CD4-positive, CD25-positive, alpha-beta regulatory T cell (primary cell): ENCODE measurements at regions not wholly inside any gene's neighbourhood (a gene's known extent, or its start where the extent isn't known, plus 50 kb on each side); places are given as distances from the start of the nearest gene placed in this dataset.
"Not testable (repeated sequence)": the region's sequence is repeated elsewhere in the genome, so short reads cannot be mapped to it uniquely, and the experiment has no call there.

Source experiments
- ATAC-seq, 2 donors: fragments of 150-1000 bp; cut with Tn5 transposase; one replicate each; pipeline ENCODE4 v1.10.0; 2021; ENCODE audit warnings: low read depth in 2 of 2, moderate number of reproducible peaks in 2 of 2, moderate library complexity in 1 of 2
- DNase-seq, 3 donors: peaks; one replicate each; pipeline versions ENCODE4 v3.0.0 to v3.0.0-alpha.2; 2012 to 2022; ENCODE audit warnings: mixed read lengths in 1 of 3
- H3K27ac ChIP-seq: one replicate; pipeline ENCODE4 v1.7.0; 2013; ENCODE audit warnings: mild to moderate bottlenecking, low read length; ENCODE audit not compliant: insufficient read depth, poor library complexity, severe bottlenecking
- H3K27me3 ChIP-seq: one replicate; pipeline ENCODE4 v1.7.0; 2013; ENCODE audit warnings: low read length; ENCODE audit not compliant: control insufficient read depth, insufficient read depth
- H3K36me3 ChIP-seq: one replicate; pipeline ENCODE4 v1.7.0; 2013; ENCODE audit warnings: mild to moderate bottlenecking, low read length, moderate library complexity; ENCODE audit not compliant: control insufficient read depth, insufficient read depth
- H3K4me1 ChIP-seq: 2 replicates; pipeline ENCODE4 v1.7.0; 2013; ENCODE audit warnings: mild to moderate bottlenecking, low read length; ENCODE audit not compliant: insufficient read depth, control insufficient read depth, poor library complexity, severe bottlenecking
- H3K4me3 ChIP-seq: one replicate; pipeline ENCODE4 v1.7.0; 2013; ENCODE audit warnings: low read depth, mild to moderate bottlenecking, low read length, moderate library complexity
- H3K9me3 ChIP-seq, 2 experiments: 1 replicate in 1 of 2; 2 replicates in 1 of 2; pipeline ENCODE4 v1.7.0; 2013; ENCODE audit warnings: low read length in 2 of 2, mild to moderate bottlenecking in 1 of 2, moderate library complexity in 1 of 2; ENCODE audit not compliant: control insufficient read depth in 2 of 2
- H3K27ac Mint-ChIP-seq, 3 donors: one replicate each; pipeline ENCODE4 v1.8.0; 2020 to 2022; ENCODE audit warnings: mild to moderate bottlenecking in 3 of 3, mixed read lengths in 3 of 3, moderate library complexity in 2 of 3
- H3K27me3 Mint-ChIP-seq: one replicate; pipeline ENCODE4 v1.8.0; 2022; ENCODE audit warnings: mild to moderate bottlenecking, mixed read lengths
- H3K36me3 Mint-ChIP-seq: one replicate; pipeline ENCODE4 v1.8.0; 2020; ENCODE audit warnings: mixed read lengths
- H3K4me1 Mint-ChIP-seq, 4 donors: one replicate each; pipeline ENCODE4 v1.8.0; 2020 to 2022; ENCODE audit warnings: mixed read lengths in 4 of 4, mild to moderate bottlenecking in 1 of 4
- H3K4me3 Mint-ChIP-seq, 4 donors: one replicate each; pipeline ENCODE4 v1.8.0; 2020 to 2022; ENCODE audit warnings: mild to moderate bottlenecking in 4 of 4, mixed read lengths in 4 of 4, moderate library complexity in 3 of 4
- H3K9me3 Mint-ChIP-seq, 7 donors: one replicate each; pipeline ENCODE4 v1.8.0; 2020 to 2022; ENCODE audit warnings: mixed read lengths in 7 of 7, mild to moderate bottlenecking in 3 of 7, moderate library complexity in 2 of 7

DNA sequence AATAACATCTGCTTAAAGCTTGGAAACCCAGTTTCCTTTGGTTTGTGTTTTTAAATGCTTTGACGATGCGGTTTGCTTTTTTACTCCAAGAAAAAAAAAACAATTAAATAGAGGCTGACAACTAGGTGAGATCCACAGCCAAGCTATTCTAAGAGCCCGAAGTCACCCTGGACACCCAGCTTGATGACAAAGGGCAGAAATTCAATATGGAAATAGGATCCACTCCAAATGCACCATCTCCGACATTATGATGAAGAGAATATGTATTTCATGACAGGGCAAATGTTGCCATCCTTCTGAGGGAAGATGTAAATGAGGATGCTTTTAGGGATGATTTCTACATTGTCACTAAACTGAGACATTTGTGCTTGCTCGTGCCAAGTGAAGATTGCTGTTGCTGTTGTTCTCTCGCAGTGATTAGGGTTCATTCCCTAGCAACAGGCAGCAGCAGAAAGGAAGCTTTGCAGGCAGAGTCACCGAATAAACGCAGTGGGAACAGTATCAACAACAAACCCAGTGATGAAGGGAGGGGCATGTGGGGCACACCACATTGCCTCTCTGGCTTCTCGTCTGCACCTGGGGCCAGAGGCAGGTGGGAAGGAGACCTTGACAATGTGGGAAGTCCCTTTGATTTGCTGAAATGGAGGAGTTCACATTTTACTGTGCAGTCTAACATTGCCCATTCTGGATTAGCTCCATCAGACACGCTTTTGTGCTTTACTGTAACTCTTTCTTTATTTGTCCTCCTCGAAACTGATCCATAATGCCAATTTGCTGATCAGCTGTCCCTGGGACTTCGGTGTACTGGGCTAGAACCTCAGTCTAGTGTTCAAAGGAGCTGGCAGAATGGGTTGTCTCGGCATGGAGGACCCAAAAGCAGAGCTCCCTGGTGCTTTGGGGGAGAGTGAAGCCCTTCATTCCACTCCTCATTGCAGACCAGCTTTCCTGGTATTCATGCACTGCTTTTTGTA lies 240.2 kb upstream of the PLGLB2 start:
- Mint-ChIP-seq H3K4me1 (peaks cover 0 to 22% (median 5%) of the 10 kb centered on the region in 4 donors), H3K4me3 (peak overlapping the region in 1 of 4 donors; percentile 52), H3K27ac (peak overlapping the region; percentile 79 to 93 (median 93))
- peaks cover 13% of the 10 kb centered on the region for H3K4me1 ChIP-seq
- H3K4me3 ChIP-seq, H3K9me3 Mint-ChIP-seq, H3K27me3 ChIP-seq, H3K9me3 ChIP-seq, H3K36me3 Mint-ChIP-seq, H3K27me3 Mint-ChIP-seq, H3K36me3 ChIP-seq: not testable (repeated sequence)
- DNase-seq = peak in 1 of 3 donors; percentile 66
- peak; percentile 48 to 58 for ATAC-seq
- peak overlapping the region; percentile 78 for H3K27ac ChIP-seq

- DNase-seq, ATAC-seq, H3K9me3 Mint-ChIP-seq, H3K27me3 Mint-ChIP-seq, H3K36me3 ChIP-seq, H3K27me3 ChIP-seq, H3K36me3 Mint-ChIP-seq, H3K9me3 ChIP-seq, H3K4me3 ChIP-seq: not testable (repeated sequence)
- peak overlapping the region in 1 of 4 donors; percentile 54 for H3K4me3 Mint-ChIP-seq
- H3K27ac Mint-ChIP-seq = peak overlapping the region; percentile 75 to 90 (median 89)
- H3K27ac ChIP-seq = peak overlapping the region; percentile 51
- H3K4me1 ChIP-seq = peaks cover 13% of the 10 kb centered on the region
- H3K4me1 Mint-ChIP-seq = peaks cover 3 to 30% (median 12%) of the 10 kb centered on the region in 4 donors
Observed at GRCh38 chr2:87511195-87511778, 236.6 kb upstream of the PLGLB2 start.

DNA sequence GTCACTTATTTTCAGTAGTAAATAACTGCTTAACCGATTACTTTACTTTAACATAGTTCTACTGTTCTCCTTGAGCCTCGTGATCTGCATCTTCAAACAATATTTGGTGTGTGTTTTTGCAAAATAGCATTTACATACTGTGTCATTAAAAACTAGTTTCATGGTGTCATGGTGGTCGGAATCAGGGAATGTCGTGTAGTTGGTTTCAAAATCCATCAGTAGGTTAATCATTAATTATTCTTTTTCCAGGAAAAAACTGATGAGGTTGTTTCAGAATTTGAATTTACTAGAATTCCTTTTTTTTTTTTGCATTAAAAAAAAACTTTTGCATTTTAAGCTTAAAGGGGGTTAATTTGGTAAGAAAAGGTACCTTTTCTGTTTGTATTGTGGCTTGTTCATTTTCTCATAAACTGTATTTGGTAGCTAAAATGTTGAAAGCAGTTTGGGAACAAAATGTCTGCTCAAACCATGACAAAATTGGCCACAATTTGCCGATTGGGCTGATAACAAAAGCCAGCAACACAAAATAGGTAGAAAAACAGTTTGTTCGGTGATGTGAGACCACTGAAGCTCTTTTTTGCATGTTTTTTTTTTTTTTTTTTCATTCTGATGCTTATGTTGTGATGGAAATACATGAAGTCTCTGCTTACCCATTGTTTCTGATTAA lies 234.9 kb upstream of the PLGLB2 start:
- DNase-seq = peak in 1 of 3 donors; percentile 55
- H3K36me3 ChIP-seq, H3K27me3 Mint-ChIP-seq, ATAC-seq, H3K9me3 Mint-ChIP-seq, H3K9me3 ChIP-seq, H3K27me3 ChIP-seq, H3K36me3 Mint-ChIP-seq: not testable (repeated sequence)
- Mint-ChIP-seq H3K27ac (peak overlapping the region; percentile 43 to 85 (median 82)), H3K4me3 (peak overlapping the region; percentile 16 to 87 (median 67)), H3K4me1 (peaks cover 6 to 35% (median 14%) of the 10 kb centered on the region in 4 donors)
- peaks cover 13% of the 10 kb centered on the region for H3K4me1 ChIP-seq
- peak overlapping the region; percentile 51 for H3K27ac ChIP-seq
- peak overlapping the region; percentile 26 for H3K4me3 ChIP-seq

DNA sequence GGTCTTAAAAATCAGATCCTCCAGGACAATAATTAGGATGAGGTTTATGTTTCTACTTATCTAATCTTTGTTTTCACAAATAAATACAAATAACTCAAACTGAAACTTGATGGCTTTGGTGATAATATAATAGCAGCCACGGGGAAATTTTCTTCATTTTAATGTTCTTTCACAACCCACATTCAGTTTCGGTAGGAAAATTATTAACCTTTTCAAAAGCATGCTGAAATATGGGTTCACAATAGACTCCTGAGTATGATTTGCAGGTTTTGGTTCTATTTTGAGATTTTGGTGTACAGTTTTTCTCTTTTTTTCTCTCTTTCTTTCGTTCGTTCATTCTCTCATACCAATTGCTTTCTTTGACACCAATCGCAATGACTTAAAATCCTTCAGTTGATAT lies 233.9 kb upstream of the PLGLB2 start:
- H3K9me3 ChIP-seq, H3K4me3 Mint-ChIP-seq, H3K27me3 ChIP-seq, H3K36me3 ChIP-seq, H3K4me1 ChIP-seq, H3K27ac Mint-ChIP-seq, ATAC-seq, H3K27me3 Mint-ChIP-seq, H3K27ac ChIP-seq, DNase-seq, H3K9me3 Mint-ChIP-seq, H3K36me3 Mint-ChIP-seq, H3K4me3 ChIP-seq: not testable (repeated sequence)
- H3K4me1 Mint-ChIP-seq = peaks cover 6 to 33% (median 10%) of the 10 kb centered on the region in 4 donors

DNA sequence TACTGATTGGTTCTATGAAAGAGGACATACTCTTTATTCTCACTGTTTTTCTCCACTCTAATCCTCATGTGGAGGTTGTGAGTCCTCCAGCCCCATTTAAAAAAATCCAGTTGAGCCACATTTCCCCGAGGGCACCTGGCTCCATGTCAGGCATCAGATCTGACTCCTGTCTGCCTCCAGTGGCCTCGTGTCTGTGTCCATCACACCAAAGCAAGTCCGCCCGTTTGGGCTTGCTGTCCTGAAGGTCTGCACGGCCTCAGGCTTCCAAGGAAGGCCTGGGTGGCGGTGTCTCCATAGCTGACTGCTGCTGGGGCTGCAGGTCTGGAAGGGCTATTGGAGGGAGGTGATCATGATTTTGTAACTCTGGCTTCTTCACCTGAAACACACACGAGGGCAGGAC lies 233.4 kb upstream of the PLGLB2 start:
- not testable (repeated sequence) for H3K9me3 Mint-ChIP-seq, H3K36me3 Mint-ChIP-seq, H3K36me3 ChIP-seq, H3K4me1 ChIP-seq, H3K27me3 ChIP-seq, H3K27ac Mint-ChIP-seq, H3K4me3 ChIP-seq, H3K9me3 ChIP-seq, H3K27me3 Mint-ChIP-seq, ATAC-seq, DNase-seq, H3K4me3 Mint-ChIP-seq
- H3K4me1 Mint-ChIP-seq = peaks cover 6 to 36% (median 10%) of the 10 kb centered on the region in 4 donors
- H3K27ac ChIP-seq = peak overlapping the region; percentile 60

DNA sequence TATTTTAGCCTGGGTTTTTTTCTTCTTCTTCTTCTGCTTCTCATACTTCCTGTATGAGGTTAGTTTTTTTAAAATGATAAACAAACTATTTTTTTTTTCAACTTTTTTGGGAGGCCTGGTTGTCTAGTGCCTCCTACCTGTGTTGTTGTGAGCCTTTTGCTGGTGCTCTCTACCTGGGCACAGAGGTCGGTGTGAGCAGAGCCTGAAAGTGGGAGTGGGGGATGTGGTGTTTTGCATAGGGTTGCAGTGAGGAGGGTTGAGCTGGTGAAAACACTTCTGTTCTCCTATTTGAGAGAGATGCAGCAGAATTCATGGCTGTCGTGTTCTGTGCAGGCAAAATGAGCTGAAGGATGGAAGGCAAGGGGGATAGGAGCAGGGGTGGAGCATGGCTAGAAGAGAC lies 232.7 kb upstream of the PLGLB2 start:
- ATAC-seq (peak; percentile 32 to 45), DNase-seq (peak in 2 of 3 donors; percentile 33 to 61)
- H3K27me3 ChIP-seq, H3K36me3 ChIP-seq, H3K36me3 Mint-ChIP-seq, H3K27me3 Mint-ChIP-seq, H3K9me3 Mint-ChIP-seq, H3K4me1 ChIP-seq, H3K9me3 ChIP-seq: not testable (repeated sequence)
- peak overlapping the region; percentile 96 to 100 (median 98) for H3K27ac Mint-ChIP-seq
- H3K4me3 Mint-ChIP-seq = peak overlapping the region; percentile 54 to 85 (median 80)
- H3K4me1 Mint-ChIP-seq = peaks cover 6 to 38% (median 10%) of the 10 kb centered on the region in 4 donors
- H3K4me3 ChIP-seq = peak overlapping the region; percentile 7
- peak overlapping the region; percentile 60 for H3K27ac ChIP-seq

DNA sequence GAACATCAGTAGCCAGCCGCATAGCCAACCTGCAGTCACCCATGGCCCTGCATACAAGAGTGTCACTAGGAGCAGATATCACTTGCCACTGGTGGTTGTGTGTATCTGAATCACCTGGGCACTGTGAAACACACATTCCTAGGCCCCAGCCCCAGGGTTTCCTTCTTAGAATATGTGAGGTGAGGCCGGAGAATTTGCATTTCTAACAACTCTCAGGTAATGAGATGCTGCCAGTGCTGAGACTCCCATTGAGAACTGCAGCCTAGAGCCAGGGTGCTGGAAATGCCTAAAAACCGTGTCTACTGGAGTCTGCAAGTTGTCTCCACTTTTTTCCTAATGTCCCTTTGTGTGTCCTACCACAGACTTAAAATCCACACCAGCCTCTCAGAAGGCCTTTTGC lies 232.0 kb upstream of the PLGLB2 start:
- H3K9me3 ChIP-seq, H3K4me1 ChIP-seq, H3K27ac Mint-ChIP-seq, ATAC-seq, H3K27me3 ChIP-seq, H3K4me3 ChIP-seq, H3K36me3 Mint-ChIP-seq, H3K9me3 Mint-ChIP-seq, DNase-seq, H3K27me3 Mint-ChIP-seq, H3K4me3 Mint-ChIP-seq, H3K36me3 ChIP-seq: not testable (repeated sequence)
- peak overlapping the region; percentile 47 for H3K27ac ChIP-seq
- H3K4me1 Mint-ChIP-seq = peaks cover 6 to 36% (median 10%) of the 10 kb centered on the region in 4 donors
